GM18511 (cell line): ENCODE measurements at regions not wholly inside any gene's neighbourhood (a gene's known extent, or its start where the extent isn't known, plus 50 kb on each side); places are given as distances from the start of the nearest gene placed in this dataset.
"Not testable (repeated sequence)": the region's sequence is repeated elsewhere in the genome, so short reads cannot be mapped to it uniquely, and the experiment has no call there.

Source experiments
- ATAC-seq: cut with Tn5 transposase; IDR thresholded peaks from one replicate; pipeline ENCODE4 v1.9.1; 2021; ENCODE audit warnings: mild to moderate bottlenecking, moderate library complexity; ENCODE audit not compliant: unreplicated experiment

- no peak for ATAC-seq
Observed at GRCh38 chr5:107017616-107018015, 653.1 kb downstream of the EFNA5 start.

- no peak for ATAC-seq
Observed at GRCh38 chr5:107012371-107012770, 658.4 kb downstream of the EFNA5 start.

DNA sequence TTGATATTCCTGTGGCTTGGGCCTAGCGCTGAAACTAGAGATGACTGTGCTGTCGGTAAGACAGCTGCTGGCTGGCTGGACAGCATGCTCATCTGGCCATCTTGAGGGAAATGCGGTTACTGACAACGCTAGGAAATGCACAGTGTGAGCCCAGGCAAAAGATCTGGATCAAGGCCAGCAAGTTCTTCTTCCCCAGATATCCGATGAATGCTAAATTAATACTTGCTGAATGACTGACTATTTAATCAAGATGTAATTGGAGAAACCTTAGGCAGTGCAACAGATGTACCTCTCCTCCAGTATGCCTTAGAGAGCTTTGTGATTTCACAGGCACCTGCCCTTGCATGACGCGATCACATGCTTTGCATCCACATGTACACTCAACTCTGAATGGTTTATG, 659.1 kb downstream of the EFNA5 start:
- ATAC-seq: no peak

DNA sequence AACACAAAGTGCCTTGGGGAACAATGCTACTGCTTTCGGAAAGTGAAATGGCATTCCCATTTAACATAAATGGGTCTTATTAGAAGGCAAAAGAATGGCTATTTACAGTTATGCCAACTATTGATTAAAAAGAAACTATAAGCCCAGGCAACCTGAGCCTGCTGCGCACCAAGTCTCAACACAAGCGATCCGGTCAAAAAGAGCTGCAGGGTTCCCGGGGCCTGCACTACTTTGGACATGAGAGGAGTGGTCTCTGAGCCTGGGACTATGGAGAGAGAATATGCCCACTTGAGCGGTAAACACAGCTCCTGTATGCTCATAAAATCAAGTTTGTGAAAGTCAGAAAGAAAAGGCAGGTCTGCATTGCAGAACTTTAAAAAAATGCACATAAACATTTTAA, 660.7 kb downstream of the EFNA5 start:
- ATAC-seq: no peak

DNA sequence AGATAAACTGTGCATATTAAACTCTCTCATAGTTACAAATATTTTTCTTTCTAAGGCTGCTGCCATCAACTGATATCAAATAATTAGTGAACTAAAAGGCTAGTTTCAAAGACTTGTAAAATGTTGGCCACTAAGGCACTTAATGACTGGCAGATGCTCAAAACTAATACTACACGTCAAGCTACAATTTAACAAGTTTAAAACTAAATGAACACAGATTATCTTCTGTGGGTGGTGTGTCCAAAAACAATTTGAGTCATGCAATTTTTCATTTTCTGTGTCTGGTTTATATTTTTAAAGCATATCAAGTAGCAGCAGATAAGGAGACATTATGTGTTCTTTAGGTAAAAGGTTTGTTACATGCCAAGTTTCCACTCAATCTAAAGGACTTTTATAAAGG, 665.1 kb downstream of the EFNA5 start:
- ATAC-seq: no peak

- no peak for ATAC-seq
Observed at GRCh38 chr5:107005161-107005560, 665.6 kb downstream of the EFNA5 start.

GRCh38 chr5:107002115-107002514, 668.6 kb downstream of the EFNA5 start:
- ATAC-seq: no peak

DNA sequence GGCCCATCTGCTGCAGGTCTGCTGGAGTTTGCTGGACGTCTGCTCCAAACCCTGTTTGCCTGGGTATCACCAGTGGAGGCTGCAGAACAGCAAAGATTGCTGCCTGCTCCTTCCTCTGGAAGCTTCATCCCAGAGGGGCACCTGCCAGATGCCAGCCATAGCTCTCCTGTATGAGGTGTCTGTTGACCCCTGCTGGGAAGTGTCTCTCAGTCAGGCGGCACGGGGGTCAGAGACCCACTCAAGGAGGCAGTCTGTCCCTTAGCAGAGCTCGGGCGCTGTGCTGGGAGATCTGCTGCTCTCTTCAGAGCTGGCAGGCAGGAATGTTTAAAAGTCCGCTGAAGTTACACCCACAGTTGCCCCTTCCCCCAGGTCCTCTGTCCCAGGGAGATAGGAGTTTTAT, 671.2 kb downstream of the EFNA5 start:
- ATAC-seq: not testable (repeated sequence)

DNA sequence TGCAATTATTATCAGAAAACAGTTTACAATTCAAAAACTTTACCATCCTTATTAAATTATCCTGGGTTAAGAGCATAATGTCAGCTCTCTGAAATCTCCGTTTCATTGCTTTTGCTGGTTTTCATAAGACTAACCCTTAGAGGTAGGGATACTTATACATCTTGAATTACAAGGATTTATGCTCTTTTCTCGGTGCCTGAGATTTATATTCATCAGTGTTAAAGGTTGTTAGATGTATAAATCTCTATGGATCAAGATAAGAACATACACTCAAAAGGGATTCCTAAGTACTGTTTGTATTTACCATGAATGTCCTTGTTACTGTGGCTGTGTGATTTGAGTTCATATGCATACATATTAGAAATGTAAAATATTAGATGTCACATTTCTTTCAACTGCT, 684.7 kb downstream of the EFNA5 start:
- ATAC-seq: no peak

GRCh38 chr5:106985174-106985573, 685.6 kb downstream of the EFNA5 start:
- no peak for ATAC-seq

DNA sequence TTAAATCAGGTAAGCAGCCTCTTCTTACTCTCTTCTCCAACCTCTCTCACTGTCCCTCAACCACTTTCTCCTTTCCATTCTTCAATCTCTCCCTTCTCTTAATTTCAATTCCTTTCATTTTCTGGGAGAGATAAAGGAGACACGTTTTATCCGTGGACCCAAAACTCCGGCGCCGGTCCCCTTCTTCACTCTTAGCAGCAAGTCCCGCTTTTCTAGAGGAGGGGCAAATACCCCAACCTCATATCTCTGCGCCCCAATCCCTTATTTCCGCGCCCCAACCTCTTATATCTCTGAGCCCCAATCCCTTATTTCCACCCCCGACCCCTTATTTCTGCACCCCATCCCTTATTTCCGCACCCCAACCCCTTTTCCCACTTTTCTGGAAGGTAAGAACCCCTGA, 691.6 kb downstream of the EFNA5 start:
- ATAC-seq: not testable (repeated sequence)

DNA sequence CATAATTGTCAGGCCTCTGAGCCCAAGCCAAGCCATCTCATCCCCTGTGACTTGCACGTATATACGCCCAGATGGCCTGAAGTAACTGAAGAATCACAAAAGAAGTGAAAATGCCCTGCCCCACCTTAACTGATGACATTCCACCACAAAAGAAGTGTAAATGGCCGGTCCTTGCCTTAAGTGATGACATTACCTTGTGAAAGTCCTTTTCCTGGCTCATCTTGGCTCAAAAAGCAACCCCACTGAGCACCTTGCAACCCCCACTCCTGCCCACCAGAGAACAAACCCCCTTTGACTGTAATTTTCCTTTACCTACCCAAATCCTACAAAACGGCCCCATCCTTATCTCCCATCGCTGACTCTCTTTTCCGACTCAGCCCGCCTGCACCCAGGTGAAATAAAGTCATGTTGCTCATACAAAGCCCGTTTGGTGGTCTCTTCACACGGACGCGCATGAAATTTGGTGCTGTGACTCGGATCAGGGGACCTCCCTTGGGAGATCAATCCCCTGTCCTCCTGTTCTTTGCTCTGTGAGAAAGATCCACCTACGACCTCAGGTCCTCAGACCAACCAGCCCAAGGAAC, 692.1 kb downstream of the EFNA5 start:
- not testable (repeated sequence) for ATAC-seq

DNA sequence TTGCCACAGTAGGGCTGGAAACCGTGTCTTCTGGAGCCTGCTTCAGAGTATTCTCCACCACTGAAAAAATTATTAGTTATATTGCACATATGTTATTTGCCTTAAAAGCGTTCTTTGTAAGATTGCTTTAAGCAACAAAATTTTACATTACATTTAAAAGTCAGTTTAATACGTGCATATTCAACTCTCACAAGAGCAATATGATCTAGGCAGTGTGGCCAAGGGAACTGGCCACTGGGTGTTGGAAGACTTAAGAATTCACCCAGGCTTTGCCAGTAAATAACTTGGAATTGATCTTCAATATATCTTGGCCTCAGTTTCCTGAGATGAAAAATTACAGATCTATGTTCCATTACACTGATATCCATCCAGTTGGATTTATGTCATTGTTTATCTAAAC, 694.4 kb downstream of the EFNA5 start:
- ATAC-seq: no peak

GRCh38 chr5:106974272-106974671, 696.5 kb downstream of the EFNA5 start:
- ATAC-seq: no peak

DNA sequence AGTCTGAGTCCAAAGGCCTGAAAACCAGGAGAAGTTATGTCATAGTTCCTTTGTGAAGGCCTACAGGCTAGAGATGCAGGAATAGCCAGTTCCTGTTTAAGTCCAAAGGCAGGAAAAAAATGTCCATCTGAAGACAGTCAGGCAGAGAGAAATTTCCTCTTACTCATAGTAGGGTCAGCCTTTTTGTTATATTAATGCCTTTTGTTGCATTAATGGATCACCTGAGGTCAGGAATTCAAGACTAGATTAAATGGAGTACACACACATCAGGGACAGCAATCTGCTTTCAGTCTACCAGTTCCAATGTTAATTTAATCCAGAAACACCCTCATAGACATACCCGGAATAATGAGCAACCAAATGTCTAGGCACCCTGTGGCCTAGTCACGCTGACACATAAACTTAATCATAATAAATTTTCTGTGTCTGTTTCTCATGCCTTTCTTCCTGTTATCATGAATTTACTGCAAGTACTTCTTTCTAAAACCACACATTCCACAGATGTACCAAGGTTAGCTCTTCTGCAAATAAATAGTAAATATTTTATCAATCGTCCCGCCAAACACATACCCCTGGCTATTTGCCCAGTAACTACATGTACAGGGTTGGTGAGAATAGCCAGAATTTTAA, 703.9 kb downstream of the EFNA5 start:
- no peak for ATAC-seq

DNA sequence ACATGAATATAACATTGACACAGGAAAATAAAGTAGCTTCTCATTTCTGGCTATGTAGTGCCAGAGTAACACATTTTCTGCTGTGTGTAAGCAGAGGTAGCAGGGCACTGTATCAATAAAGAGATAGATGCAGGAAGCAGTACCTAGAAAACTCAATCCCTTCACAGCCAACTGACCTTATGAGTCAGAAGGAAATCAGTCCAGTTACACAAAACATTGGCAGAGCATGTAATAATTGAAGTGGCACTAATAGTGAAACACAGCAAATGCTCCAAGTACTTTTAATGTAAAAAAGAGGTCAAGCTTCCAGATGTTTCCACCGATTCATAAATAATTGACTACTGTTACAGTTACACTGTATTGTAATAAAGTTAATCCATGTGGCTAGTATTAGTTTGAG, 706.6 kb downstream of the EFNA5 start:
- ATAC-seq: no peak

DNA sequence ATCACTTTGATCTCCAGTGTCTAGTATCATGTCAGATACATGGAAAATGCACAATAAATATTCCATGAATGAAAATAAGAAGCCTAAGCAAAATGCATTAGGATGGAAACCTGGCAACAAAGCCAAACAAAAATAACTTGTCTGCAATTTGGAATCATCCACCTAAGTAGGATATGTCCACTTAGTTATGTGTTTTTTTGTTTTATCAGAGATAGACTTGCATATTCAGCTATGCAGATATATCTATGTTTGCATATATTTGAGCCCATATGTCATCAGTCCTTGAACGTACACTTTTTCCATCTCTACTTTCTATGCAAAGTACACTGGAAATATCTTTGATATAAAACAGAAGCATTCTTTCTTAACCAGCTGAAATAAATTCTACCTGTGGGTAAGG, 707.1 kb downstream of the EFNA5 start:
- no peak for ATAC-seq

GRCh38 chr5:106962464-106963230, 708.1 kb downstream of the EFNA5 start:
- no peak for ATAC-seq

- no peak for ATAC-seq
Observed at GRCh38 chr5:106959387-106959786, 711.4 kb downstream of the EFNA5 start.

- no peak for ATAC-seq
Observed at GRCh38 chr5:106957336-106957735, 713.4 kb downstream of the EFNA5 start.

DNA sequence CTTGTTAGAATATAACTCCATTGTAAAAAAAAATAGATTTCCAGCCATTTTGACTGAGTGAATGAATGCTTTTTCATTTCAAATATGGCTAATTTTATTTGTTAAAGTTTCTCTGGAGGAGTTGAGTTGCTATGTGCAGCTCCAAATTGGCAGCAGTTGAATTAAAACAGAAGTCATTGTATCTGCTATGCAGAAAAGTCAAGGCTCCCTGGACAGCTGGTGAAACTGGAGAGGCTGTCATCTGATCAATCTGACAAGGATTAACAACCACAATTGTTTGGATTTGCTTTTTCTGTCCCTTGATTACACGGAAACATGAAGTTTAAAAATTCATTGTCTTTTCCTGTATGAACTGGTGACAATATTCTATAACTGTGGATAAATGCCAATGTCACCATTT, 713.9 kb downstream of the EFNA5 start:
- no peak for ATAC-seq

DNA sequence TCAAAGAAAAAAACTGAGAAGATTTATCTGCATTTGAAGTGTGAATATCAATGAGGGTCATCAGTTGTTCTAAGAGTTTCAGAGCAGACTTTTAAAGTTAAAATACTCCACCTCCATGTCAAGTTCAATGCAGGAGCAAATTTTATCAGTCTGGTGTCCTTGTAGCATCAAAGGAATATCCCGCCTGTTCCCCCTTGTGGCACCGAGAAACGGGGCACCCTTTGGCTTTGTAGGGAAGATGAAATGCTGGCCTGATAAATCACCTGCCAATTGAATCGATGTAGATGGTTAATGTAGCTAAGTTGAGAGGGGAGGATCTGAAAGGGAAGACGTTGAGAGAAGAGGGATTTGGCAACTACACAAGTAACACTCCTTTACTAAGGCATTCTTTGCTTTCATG, 714.5 kb downstream of the EFNA5 start:
- ATAC-seq: no peak
